ENCODE measurements at regions not wholly inside any gene's neighbourhood (a gene's known extent, or its start where the extent isn't known, plus 50 kb on each side); places are given as distances from the start of the nearest gene placed in this dataset.
"Not testable (repeated sequence)": the region's sequence is repeated elsewhere in the genome, so short reads cannot be mapped to it uniquely, and the experiment has no call there.

GRCh38 chr1:166409253-166410082 is 242.7 kb upstream of the FAM78B start (continued):
- 0 out of 2 replicates have a peak, but pooled peaks have one; percentile 32 for TF ChIP-seq ZNF784 (CRISPR knock-in tag; IDR thresholded peaks at IDR 0.05; ENCODE audit: borderline replicate concordance)
- peak; percentile 53; the same call in 1 of the 2 replicates for TF ChIP-seq ARID4A (CRISPR knock-in tag; IDR thresholded peaks at IDR 0.05; ENCODE audit: borderline replicate concordance)
- TF ChIP-seq HOXA3 (CRISPR knock-in tag; IDR thresholded peaks at IDR 0.05), result peak; percentile 57; the same call in 1 of the 2 replicates
- 0 out of 2 replicates have a peak, but pooled peaks have one; percentile 43 for TF ChIP-seq MED1 (CRISPR knock-in tag; IDR thresholded peaks at IDR 0.05)

- Histone ChIP-seq H3K4me1 (ENCODE audit: insufficient read depth, low read length) (peaks cover 22% of the 10 kb centered on the region), H3K36me3 (replicated peaks in 1 of 2; ENCODE audit: control insufficient read depth in 1 of 2, insufficient read depth in 2 of 2, low read length in 2 of 2) (no peaks in the 10 kb centered on the region), H3K4me2 (ENCODE audit: low read depth, low read length) (peak overlapping the region; percentile 74), H2AFZ (ENCODE audit: low read length) (no peak overlapping the region), H3K9ac (ENCODE audit: insufficient read depth, low read depth, low read length) (peak overlapping the region; percentile 46), H4K20me1 (ENCODE audit: insufficient read depth, low read length) (no peaks in the 10 kb centered on the region), H3K9me3 (ENCODE audit: low read length) (0 out of 2 replicates have a peak, but pooled peaks cover 7% of the 10 kb centered on the region), H3K27ac (ENCODE audit: extremely low read length, insufficient read depth, low read length) (peak overlapping the region; percentile 35), H3K4me3 (replicated peaks in 1 of 3; ENCODE audit: insufficient read depth in 1 of 3, low read depth in 2 of 3, low read length in 3 of 3) (peak overlapping the region in 1 of 3 experiments; percentile 48; a peak in 2 of 6 replicates), H3K79me2 (ENCODE audit: insufficient read depth, low read length) (no peaks in the 10 kb centered on the region), H3K27me3 (ENCODE audit: control insufficient read depth in 1 of 2, insufficient read depth in 2 of 2, low read length in 2 of 2) (no peaks in the 10 kb centered on the region)
- ATAC-seq, result peak; percentile 78
- no TSS peak for BruUV-seq (replicated peaks)
- TF ChIP-seq MTERF4 (CRISPR knock-in tag; IDR thresholded peaks at IDR 0.05), result 0 out of 2 replicates have a peak, but pooled peaks have one; percentile 31
- TF ChIP-seq CREBL2 (CRISPR knock-in tag; IDR thresholded peaks at IDR 0.05; ENCODE audit: borderline replicate concordance), result no peak
- CTCF ChIA-PET (ENCODE audit: low intra/inter-chr PET ratio, low total read pairs), result no interaction called here
- WGBS (ENCODE audit: low lambda C conversion rate), result 18% methylated on average over 2 of the region's 3 CpGs
- in situ Hi-C loops (cut with HindIII; ENCODE audit: extremely low pct_ligation_motif_present, low pct_unique_long_range_greater_than_20kb) (no loop called here), intact Hi-C loops (cut with micrococcal nuclease; ENCODE audit: unreplicated experiment) (no loop called here)
- POLR2A ChIA-PET, result no interaction called here
- no peak for DNase-seq (ENCODE audit: low spot score)
- no peak for FAIRE-seq
These were observed 243.2 kb upstream of the FAM78B start for GRCh38 chr1:166410083-166410385.

GRCh38 chr1:166416831-166417230 is 250.0 kb upstream of the FAM78B start:
- H3K27me3 ChIP-seq (ENCODE audit: control insufficient read depth in 1 of 2, insufficient read depth in 2 of 2, low read length in 2 of 2); intact Hi-C loops (cut with micrococcal nuclease; ENCODE audit: unreplicated experiment); in situ Hi-C loops (cut with HindIII; ENCODE audit: extremely low pct_ligation_motif_present, low pct_unique_long_range_greater_than_20kb); H3K4me3 ChIP-seq (replicated peaks in 1 of 3; ENCODE audit: insufficient read depth in 1 of 3, low read depth in 2 of 3, low read length in 3 of 3); DNase-seq (ENCODE audit: low spot score); H2AFZ ChIP-seq (ENCODE audit: low read length); BruUV-seq (replicated peaks); POLR2A ChIA-PET; H3K27ac ChIP-seq (ENCODE audit: extremely low read length, insufficient read depth, low read length); H3K4me1 ChIP-seq (ENCODE audit: insufficient read depth, low read length); FAIRE-seq; ATAC-seq; H3K9me3 ChIP-seq (ENCODE audit: low read length); H4K20me1 ChIP-seq (ENCODE audit: insufficient read depth, low read length); H3K4me2 ChIP-seq (ENCODE audit: low read depth, low read length); H3K36me3 ChIP-seq (replicated peaks in 1 of 2; ENCODE audit: control insufficient read depth in 1 of 2, insufficient read depth in 2 of 2, low read length in 2 of 2); H3K79me2 ChIP-seq (ENCODE audit: insufficient read depth, low read length); H3K9ac ChIP-seq (ENCODE audit: insufficient read depth, low read depth, low read length); CTCF ChIA-PET (ENCODE audit: low intra/inter-chr PET ratio, low total read pairs): not testable (repeated sequence)
- WGBS (ENCODE audit: low lambda C conversion rate), result 15% methylated on average over 4 of the region's 7 CpGs

All from HepG2 (cell line).